SU-DHL-6 (cell line): ENCODE measurements at regions not wholly inside any gene's neighbourhood (a gene's known extent, or its start where the extent isn't known, plus 50 kb on each side); places are given as distances from the start of the nearest gene placed in this dataset.

Experiments used
- H2AFZ ChIP-seq: fragments of 200-600 bp; sonication (generic); 2 replicates; pipeline ENCODE4 v1.6.1; 2014; ENCODE audit warnings: low read depth, mild to moderate bottlenecking, moderate library complexity, mixed read lengths, antibody characterized with exemption, low read length; ENCODE audit not compliant: severe bottlenecking
- H3F3A ChIP-seq: fragments of 200-600 bp; shearing (Covaris generic); 2 replicates; pipeline ENCODE4 v1.6.0; 2016; ENCODE audit warnings: antibody characterized with exemption, mild to moderate bottlenecking; ENCODE audit not compliant: insufficient read depth
- H3K27ac ChIP-seq: fragments of 200-600 bp; sonication (generic); 2 replicates; pipeline ENCODE4 v1.5.1; 2016; ENCODE audit warnings: low read depth, mild to moderate bottlenecking, low read length, moderate library complexity, mixed read lengths
- H3K27me3 ChIP-seq: fragments of 200-600 bp; sonication (generic), shearing (Covaris generic); 2 replicates; pipeline ENCODE4 v1.6.0; 2014; ENCODE audit warnings: mild to moderate bottlenecking, low read length
- H3K36me3 ChIP-seq: fragments of 200-600 bp; sonication (generic); 2 replicates; pipeline ENCODE4 v1.6.1; 2014; ENCODE audit warnings: mild to moderate bottlenecking, low read length, mixed read lengths
- H3K4me2 ChIP-seq: fragments of 300-600, 200-600 bp; shearing (Covaris generic), sonication (generic); 2 replicates; pipeline ENCODE4 v1.6.0; 2014; ENCODE audit warnings: low read length, low read depth, mild to moderate bottlenecking; ENCODE audit not compliant: poor library complexity, severe bottlenecking
- H3K4me3 ChIP-seq: fragments of 200-600 bp; sonication (generic); 2 replicates; pipeline ENCODE4 v1.5.1; 2014; ENCODE audit warnings: antibody characterized with exemption, low read length, mild to moderate bottlenecking, mixed read lengths; ENCODE audit not compliant: insufficient read depth, poor library complexity, severe bottlenecking
- H3K79me2 ChIP-seq: fragments of 200-600 bp; sonication (generic); 2 replicates; pipeline ENCODE4 v1.6.1; 2014; ENCODE audit warnings: mild to moderate bottlenecking, low read length, moderate library complexity; ENCODE audit not compliant: insufficient read depth
- H3K9ac ChIP-seq: fragments of 200-600 bp; sonication (generic); 2 replicates; pipeline ENCODE4 v1.7.0; 2014; ENCODE audit warnings: mild to moderate bottlenecking, low read length
- H3K9me2 ChIP-seq: fragments of 200-600 bp; sonication (generic); replicated peaks from 2 replicates; pipeline ENCODE4 v1.6.1; 2014; ENCODE audit warnings: low read length; ENCODE audit not compliant: insufficient read depth
- H3K9me3 ChIP-seq: fragments of 200-600 bp; sonication (generic); 2 replicates; pipeline ENCODE4 v1.6.1; 2014; ENCODE audit warnings: low read length, mixed read lengths; ENCODE audit not compliant: insufficient read depth
- H4K20me1 ChIP-seq: fragments of 200-600 bp; sonication (generic); 2 replicates; pipeline ENCODE4 v1.6.1; 2014; ENCODE audit warnings: low read depth, mild to moderate bottlenecking, antibody characterized with exemption, low read length, moderate library complexity, mixed read lengths
- CTCF ChIP-seq: fragments of 200-600 bp; sonication (generic); IDR thresholded peaks from one replicate; pipeline ENCODE4 v1.5.1; 2017; ENCODE audit warnings: antibody characterized with exemption, mild to moderate bottlenecking, low read length, moderate library complexity; ENCODE audit not compliant: insufficient read depth, poor library complexity, severe bottlenecking
- EZH2phosphoT487 ChIP-seq: fragments of 200-600 bp; sonication (generic), shearing (Covaris generic); conservative IDR thresholded peaks from 2 replicates; pipeline ENCODE4 v1.6.1; 2018; ENCODE audit warnings: mild to moderate bottlenecking, antibody characterized with exemption, low read length, moderate library complexity, mixed read lengths

DNA sequence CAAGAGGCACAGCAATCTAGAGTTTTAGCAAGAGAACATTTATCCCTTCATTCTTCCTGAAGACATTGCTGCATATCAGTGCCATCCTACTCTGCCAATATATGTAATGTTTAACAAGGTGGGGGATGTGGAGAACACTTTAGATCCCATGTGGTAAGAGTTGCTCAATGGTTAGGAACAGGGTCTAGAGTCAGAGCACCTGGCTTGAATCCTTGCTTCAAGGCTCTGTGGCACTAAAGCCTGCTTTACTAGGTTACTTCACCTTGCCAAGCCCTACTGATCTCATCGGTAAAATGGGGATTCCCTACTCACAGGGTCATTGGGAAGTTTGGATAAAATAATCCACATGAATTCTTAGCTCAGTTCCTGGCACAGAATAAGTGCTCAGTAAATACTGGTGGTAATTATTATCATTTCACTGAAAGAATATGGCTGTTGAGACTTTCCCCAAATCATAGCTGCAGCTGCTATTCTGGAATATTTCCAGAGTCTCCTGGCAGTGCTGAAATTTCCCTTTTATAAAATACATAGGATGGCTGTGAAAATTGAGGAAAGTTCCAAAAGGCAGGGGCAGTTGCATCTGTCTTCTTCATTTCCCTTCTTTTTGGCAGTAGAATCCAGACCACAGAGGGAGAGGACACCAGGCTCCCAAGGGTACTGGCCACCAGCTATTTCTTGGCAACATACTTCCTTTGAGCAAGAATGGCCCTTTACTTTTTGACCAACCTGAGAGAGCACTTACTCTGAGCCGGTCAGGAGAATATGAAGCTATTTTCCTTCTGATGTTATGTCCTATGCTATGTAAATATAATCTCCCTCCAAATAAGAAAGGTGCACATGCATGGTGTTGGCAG is 142.8 kb downstream of the PALM2AKAP2 start:
- H3K4me3 ChIP-seq, result no peak overlapping the region
- no peak overlapping the region for H3K4me2 ChIP-seq
- H3K27me3 ChIP-seq, result no peaks in the 10 kb centered on the region
- TF ChIP-seq CTCF, result no peak
- no peaks in the 10 kb centered on the region for H3K36me3 ChIP-seq
- no peaks in the 10 kb centered on the region for H3K9me2 ChIP-seq
- H3K79me2 ChIP-seq, result no peaks in the 10 kb centered on the region
- no peak overlapping the region for H2AFZ ChIP-seq
- H3K9me3 ChIP-seq, result no peaks in the 10 kb centered on the region
- H3F3A ChIP-seq, result peaks cover 32% of the 10 kb centered on the region
- H4K20me1 ChIP-seq, result no peaks in the 10 kb centered on the region
- no peak overlapping the region for H3K27ac ChIP-seq
- no peak overlapping the region for H3K9ac ChIP-seq

- H3K9me3 ChIP-seq, result no peaks in the 10 kb centered on the region
- no peaks in the 10 kb centered on the region for H4K20me1 ChIP-seq
- no peak overlapping the region for H3K4me2 ChIP-seq
- H3K79me2 ChIP-seq, result no peaks in the 10 kb centered on the region
- no peak overlapping the region for H3K9ac ChIP-seq
- H3K9me2 ChIP-seq, result no peaks in the 10 kb centered on the region
- no peaks in the 10 kb centered on the region for H3K27me3 ChIP-seq
- no peaks in the 10 kb centered on the region for H3K36me3 ChIP-seq
- no peak overlapping the region for H3K4me3 ChIP-seq
- H2AFZ ChIP-seq, result no peak overlapping the region
- TF ChIP-seq CTCF, result no peak
- TF ChIP-seq EZH2phosphoT487, result no peak
- H3K27ac ChIP-seq, result no peak overlapping the region
- peaks cover 26% of the 10 kb centered on the region for H3F3A ChIP-seq
These were observed 143.4 kb downstream of the PALM2AKAP2 start for GRCh38 chr9:109923471-109923760.

DNA sequence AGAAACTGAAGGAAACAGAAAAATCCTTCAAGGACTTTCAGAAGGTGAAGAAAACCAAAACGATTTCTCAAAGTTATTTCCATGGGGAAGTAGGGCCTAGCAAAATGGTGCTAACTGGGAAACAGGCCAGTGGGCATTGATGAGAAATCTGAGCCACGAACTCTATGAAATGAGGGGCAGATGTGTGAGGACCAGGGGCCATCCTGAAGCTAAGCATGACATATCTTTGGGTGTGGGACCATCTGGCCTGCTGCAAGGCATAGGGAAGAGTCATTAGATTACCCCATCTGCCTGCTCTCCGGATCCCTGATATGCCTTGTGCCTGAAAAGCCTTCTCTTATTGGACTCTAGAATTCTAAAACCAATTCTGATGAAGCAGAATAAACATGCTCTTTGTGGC is 143.8 kb downstream of the PALM2AKAP2 start:
- Histone ChIP-seq H3K27me3 (no peaks in the 10 kb centered on the region), H3F3A (peaks cover 22% of the 10 kb centered on the region), H3K9me3 (no peaks in the 10 kb centered on the region), H3K4me2 (no peak overlapping the region), H3K9me2 (no peaks in the 10 kb centered on the region), H2AFZ (no peak overlapping the region), H3K9ac (no peak overlapping the region), H3K4me3 (no peak overlapping the region), H3K27ac (no peak overlapping the region), H3K79me2 (no peaks in the 10 kb centered on the region), H3K36me3 (no peaks in the 10 kb centered on the region), H4K20me1 (no peaks in the 10 kb centered on the region)
- TF ChIP-seq CTCF (no peak), EZH2phosphoT487 (no peak)
